ENCODE measurements at regions not wholly inside any gene's neighbourhood (a gene's known extent, or its start where the extent isn't known, plus 50 kb on each side); places are given as distances from the start of the nearest gene placed in this dataset.

DNA sequence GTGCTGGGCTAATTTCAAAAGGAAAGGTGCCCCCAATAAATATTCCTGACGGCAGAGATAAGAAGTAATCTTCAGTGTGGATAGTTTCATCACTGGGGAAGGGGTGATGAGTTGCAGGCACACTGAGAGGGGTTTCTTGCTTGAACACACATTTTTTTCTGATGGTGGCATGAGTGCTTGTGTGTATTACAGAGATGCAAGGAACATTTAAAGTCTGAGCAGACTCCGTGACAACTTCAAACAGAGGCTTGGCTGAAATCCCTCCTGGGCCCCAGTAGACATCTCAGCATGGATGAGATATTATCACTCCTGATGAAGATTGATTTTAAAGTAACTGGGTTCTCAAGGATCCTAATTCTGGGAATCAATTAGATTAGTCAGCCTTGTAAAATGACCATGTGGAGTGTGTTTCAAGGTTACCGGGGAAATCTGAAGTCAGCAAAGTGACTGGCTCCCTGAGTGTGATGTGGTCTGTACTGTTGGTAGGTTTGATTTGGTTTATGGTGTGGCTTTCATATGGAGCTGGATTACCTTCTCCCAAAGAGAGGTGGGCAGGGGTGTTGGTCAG lies 435.8 kb upstream of the EEF2KMT start:
- no peak for TF ChIP-seq CTCF (IDR thresholded peaks at IDR 0.05; ENCODE audit: control extremely low read depth, extremely low read depth)
- H3K9ac ChIP-seq (ENCODE audit: insufficient read depth in 1 of 2, low read length in 2 of 2): no peak overlapping the region
- ATAC-seq (ENCODE audit: insufficient read depth, low FRiP score) (no peak), DNase-seq (no peak)
- H3K27me3 ChIP-seq (ENCODE audit: control insufficient read depth in 3 of 3, insufficient read depth in 3 of 3, low read length in 2 of 3): no peaks in the 10 kb centered on the region
- peaks cover 0 to 10% (median 7%) of the 10 kb centered on the region in 4 donors for H3K9me3 ChIP-seq (ENCODE audit: control insufficient read depth in 4 of 4, insufficient read depth in 3 of 4, low read length in 3 of 4)
- H3K27ac ChIP-seq (ENCODE audit: low read depth in 1 of 2, low read length in 1 of 2): no peak overlapping the region
- no peak overlapping the region for H3K4me3 ChIP-seq
- H3K4me1 ChIP-seq (ENCODE audit: control insufficient read depth in 5 of 5, insufficient read depth in 5 of 5, low read length in 5 of 5): no peaks in the 10 kb centered on the region
- H3K36me3 ChIP-seq (ENCODE audit: control insufficient read depth in 4 of 4, insufficient read depth in 4 of 4, low read length in 4 of 4): no peaks in the 10 kb centered on the region
- 53 to 74% methylated on average over 3 of the region's 3 CpGs for WGBS, 2 donors

GRCh38 chr16:5527817-5528216 lies 430.2 kb upstream of the EEF2KMT start:
- no peak overlapping the region for H3K9ac ChIP-seq (ENCODE audit: insufficient read depth in 1 of 2, low read length in 2 of 2)
- ATAC-seq (ENCODE audit: insufficient read depth, low FRiP score): no peak
- 82 to 86% methylated on average over 5 of the region's 5 CpGs for WGBS, 2 donors
- H3K36me3 ChIP-seq (ENCODE audit: control insufficient read depth in 4 of 4, insufficient read depth in 4 of 4, low read length in 4 of 4): no peaks in the 10 kb centered on the region
- no peaks in the 10 kb centered on the region for H3K4me1 ChIP-seq (ENCODE audit: control insufficient read depth in 5 of 5, insufficient read depth in 5 of 5, low read length in 5 of 5)
- H3K27ac ChIP-seq (ENCODE audit: low read depth in 1 of 2, low read length in 1 of 2): no peak overlapping the region
- peaks cover 0 to 5% (median 0%) of the 10 kb centered on the region in 4 donors for H3K9me3 ChIP-seq (ENCODE audit: control insufficient read depth in 4 of 4, insufficient read depth in 3 of 4, low read length in 3 of 4)
- no peak overlapping the region for H3K4me3 ChIP-seq
- DNase-seq: no peak
- H3K27me3 ChIP-seq (ENCODE audit: control insufficient read depth in 3 of 3, insufficient read depth in 3 of 3, low read length in 2 of 3): peaks cover 0 to 22% (median 5%) of the 10 kb centered on the region in 3 donors
- TF ChIP-seq CTCF (IDR thresholded peaks at IDR 0.05; ENCODE audit: control extremely low read depth, extremely low read depth): no peak

DNA sequence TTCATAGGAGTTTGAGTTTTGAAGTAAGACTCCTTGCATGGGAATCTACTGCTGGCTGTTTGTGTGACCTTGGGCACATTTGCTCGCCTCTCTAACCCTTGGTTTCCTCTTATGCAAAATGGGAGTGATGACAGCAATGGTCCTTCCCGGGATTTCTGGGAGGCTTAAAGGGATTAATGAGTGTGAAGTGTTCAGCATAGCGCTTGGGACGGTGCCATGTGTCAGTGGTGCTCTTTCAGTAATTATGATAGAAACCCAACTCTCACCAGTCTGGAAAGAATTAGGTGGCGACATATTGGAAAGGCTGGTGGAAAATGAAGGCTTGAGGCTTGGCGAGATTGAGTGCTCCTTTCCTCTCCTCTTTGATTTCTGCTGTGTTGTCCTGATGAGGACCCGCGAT lies 429.2 kb upstream of the EEF2KMT start:
- Histone ChIP-seq H3K4me1 (ENCODE audit: control insufficient read depth in 5 of 5, insufficient read depth in 5 of 5, low read length in 5 of 5) (no peaks in the 10 kb centered on the region), H3K4me3 (no peak overlapping the region), H3K9ac (ENCODE audit: insufficient read depth in 1 of 2, low read length in 2 of 2) (no peak overlapping the region), H3K27me3 (ENCODE audit: control insufficient read depth in 3 of 3, insufficient read depth in 3 of 3, low read length in 2 of 3) (peaks cover 0 to 25% (median 5%) of the 10 kb centered on the region in 3 donors), H3K27ac (ENCODE audit: low read depth in 1 of 2, low read length in 1 of 2) (no peak overlapping the region), H3K36me3 (ENCODE audit: control insufficient read depth in 4 of 4, insufficient read depth in 4 of 4, low read length in 4 of 4) (no peaks in the 10 kb centered on the region), H3K9me3 (ENCODE audit: control insufficient read depth in 4 of 4, insufficient read depth in 3 of 4, low read length in 3 of 4) (peaks cover 0 to 5% (median 0%) of the 10 kb centered on the region in 4 donors)
- ATAC-seq (ENCODE audit: insufficient read depth, low FRiP score) (no peak), DNase-seq (no peak)
- WGBS, 2 donors: 82 to 89% methylated on average over 8 of the region's 8 CpGs
- no peak for TF ChIP-seq CTCF (IDR thresholded peaks at IDR 0.05; ENCODE audit: control extremely low read depth, extremely low read depth)

GRCh38 chr16:5523829-5524228 lies 426.2 kb upstream of the EEF2KMT start:
- H3K9ac ChIP-seq (ENCODE audit: insufficient read depth in 1 of 2, low read length in 2 of 2): no peak overlapping the region
- TF ChIP-seq CTCF (IDR thresholded peaks at IDR 0.05; ENCODE audit: control extremely low read depth, extremely low read depth): no peak
- DNase-seq (peak in 2 of 3 donors; percentile 1 to 3), ATAC-seq (ENCODE audit: insufficient read depth, low FRiP score) (no peak)
- 11 to 23% methylated on average over 10 of the region's 10 CpGs for WGBS, 2 donors
- peaks cover 0 to 1% (median 0%) of the 10 kb centered on the region in 4 donors for H3K9me3 ChIP-seq (ENCODE audit: control insufficient read depth in 4 of 4, insufficient read depth in 3 of 4, low read length in 3 of 4)
- H3K27ac ChIP-seq (ENCODE audit: low read depth in 1 of 2, low read length in 1 of 2): no peak overlapping the region
- H3K4me1 ChIP-seq (ENCODE audit: control insufficient read depth in 5 of 5, insufficient read depth in 5 of 5, low read length in 5 of 5): no peaks in the 10 kb centered on the region
- H3K36me3 ChIP-seq (ENCODE audit: control insufficient read depth in 4 of 4, insufficient read depth in 4 of 4, low read length in 4 of 4): no peaks in the 10 kb centered on the region
- no peak overlapping the region for H3K4me3 ChIP-seq
- H3K27me3 ChIP-seq (ENCODE audit: control insufficient read depth in 3 of 3, insufficient read depth in 3 of 3, low read length in 2 of 3): peaks cover 0 to 27% (median 5%) of the 10 kb centered on the region in 3 donors

All from lung (tissue), 11 donors.